ENCODE measurements at regions not wholly inside any gene's neighbourhood (a gene's known extent, or its start where the extent isn't known, plus 50 kb on each side); places are given as distances from the start of the nearest gene placed in this dataset.

- ATAC-seq (replicated peaks) (no peak), DNase-seq (no peak)
- no peaks in the 10 kb centered on the region for H3K36me3 Mint-ChIP-seq
- no peak overlapping the region for H3K4me3 Mint-ChIP-seq
- H3K4me1 Mint-ChIP-seq, result no peaks in the 10 kb centered on the region
- H3K27me3 Mint-ChIP-seq, result peaks cover 6 to 12% of the 10 kb centered on the region in 2 donors
- no peaks in the 10 kb centered on the region for H3K9me3 Mint-ChIP-seq
- H3K27ac Mint-ChIP-seq, result no peak overlapping the region
Measured at GRCh38 chr6:71171497-71172070, 117.0 kb upstream of the OGFRL1 start.

DNA sequence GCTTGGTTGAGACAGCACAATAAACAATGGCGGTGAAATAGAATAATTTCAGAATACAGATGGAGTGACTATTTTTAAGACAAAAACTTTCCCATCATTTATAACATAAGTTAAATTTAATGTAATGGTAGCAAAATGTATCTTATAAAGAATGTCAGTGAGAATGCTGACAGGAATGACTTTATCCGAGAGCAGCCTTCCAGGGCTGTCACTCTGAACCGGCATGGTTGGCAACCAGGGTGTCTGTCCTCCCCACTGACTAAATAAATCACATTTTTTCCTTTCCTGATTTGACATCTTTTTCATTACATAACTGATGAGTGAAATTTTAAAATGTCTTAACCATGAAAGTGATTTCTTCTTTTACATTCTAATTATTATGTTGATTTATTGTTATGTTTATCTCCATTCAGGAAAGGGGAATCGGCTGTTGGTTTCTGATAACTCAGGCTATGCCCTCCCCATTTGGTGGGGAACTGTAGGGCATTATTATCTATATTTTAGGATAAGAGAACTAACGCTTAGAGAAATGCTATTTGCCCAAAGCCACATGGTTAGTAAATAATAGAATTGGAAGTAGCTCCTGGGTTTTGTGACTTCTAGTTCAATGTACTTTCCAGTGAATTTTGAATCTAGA is 109.2 kb upstream of the OGFRL1 start:
- DNase-seq, result no peak
- H3K27ac Mint-ChIP-seq, result no peak overlapping the region
- no peaks in the 10 kb centered on the region for H3K36me3 Mint-ChIP-seq
- no peak for ATAC-seq (replicated peaks)
- peaks cover 25 to 31% of the 10 kb centered on the region in 2 donors for H3K27me3 Mint-ChIP-seq
- H3K9me3 Mint-ChIP-seq, result no peaks in the 10 kb centered on the region
- no peaks in the 10 kb centered on the region for H3K4me1 Mint-ChIP-seq
- no peak overlapping the region for H3K4me3 Mint-ChIP-seq

GRCh38 chr6:71181565-71181964 is 107.0 kb upstream of the OGFRL1 start:
- no peaks in the 10 kb centered on the region for H3K4me1 Mint-ChIP-seq
- no peak for ATAC-seq (replicated peaks)

GRCh38 chr6:71187141-71187540 is 101.5 kb upstream of the OGFRL1 start:
- Mint-ChIP-seq H3K4me1 (no peaks in the 10 kb centered on the region), H3K27me3 (peaks cover 7 to 10% of the 10 kb centered on the region in 2 donors), H3K9me3 (no peaks in the 10 kb centered on the region), H3K4me3 (no peak overlapping the region), H3K36me3 (no peaks in the 10 kb centered on the region), H3K27ac (peak overlapping the region; percentile 5)
- no peak for DNase-seq
- ATAC-seq (replicated peaks), result no peak

More at GRCh38 chr6:71181565-71181964, 107.0 kb upstream of the OGFRL1 start:
- H3K9me3 Mint-ChIP-seq, result no peaks in the 10 kb centered on the region
- DNase-seq, result no peak
- no peak overlapping the region for H3K4me3 Mint-ChIP-seq
- no peak overlapping the region for H3K27ac Mint-ChIP-seq
- peaks cover 25 to 29% of the 10 kb centered on the region in 2 donors for H3K27me3 Mint-ChIP-seq
- H3K36me3 Mint-ChIP-seq, result no peaks in the 10 kb centered on the region

- DNase-seq, result no peak
- no peaks in the 10 kb centered on the region for H3K27me3 Mint-ChIP-seq
- H3K36me3 Mint-ChIP-seq, result no peaks in the 10 kb centered on the region
- no peak overlapping the region for H3K27ac Mint-ChIP-seq
- no peak for ATAC-seq (replicated peaks)
- no peaks in the 10 kb centered on the region for H3K9me3 Mint-ChIP-seq
- no peaks in the 10 kb centered on the region for H3K4me1 Mint-ChIP-seq
- no peak overlapping the region for H3K4me3 Mint-ChIP-seq
Measured at GRCh38 chr6:71190809-71191208, 97.8 kb upstream of the OGFRL1 start.

GRCh38 chr6:71194724-71195123 is 93.9 kb upstream of the OGFRL1 start:
- Mint-ChIP-seq H3K27me3 (no peaks in the 10 kb centered on the region), H3K27ac (no peak overlapping the region), H3K4me1 (peaks cover 5 to 9% of the 10 kb centered on the region in 2 donors), H3K4me3 (no peak overlapping the region), H3K36me3 (no peaks in the 10 kb centered on the region), H3K9me3 (no peaks in the 10 kb centered on the region)
- DNase-seq, result no peak
- ATAC-seq (replicated peaks), result no peak

DNA sequence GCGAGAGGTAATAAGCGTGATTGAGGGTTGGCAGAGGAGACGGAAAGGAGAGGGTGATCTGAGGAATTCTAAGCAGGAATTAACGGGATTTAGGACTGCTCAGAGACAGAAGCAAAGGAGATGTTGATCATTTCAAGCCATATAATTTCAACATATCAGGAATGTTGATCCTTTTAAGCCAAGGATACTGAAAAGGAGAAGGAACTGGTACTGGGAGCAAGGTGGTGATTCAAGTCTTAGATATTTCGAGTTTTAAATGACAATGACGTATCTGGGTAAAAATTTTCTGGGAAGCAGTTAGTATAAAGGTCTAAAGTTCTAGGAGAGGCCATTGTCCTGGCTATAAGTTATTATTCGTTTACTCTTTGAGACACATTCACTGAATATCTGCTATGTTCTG is 91.3 kb upstream of the OGFRL1 start:
- Mint-ChIP-seq H3K27me3 (no peaks in the 10 kb centered on the region), H3K27ac (no peak overlapping the region), H3K9me3 (peaks cover 0 to 2% of the 10 kb centered on the region in 2 donors), H3K4me3 (no peak overlapping the region), H3K36me3 (peaks cover 0 to 2% of the 10 kb centered on the region in 2 donors), H3K4me1 (peaks cover 5 to 9% of the 10 kb centered on the region in 2 donors)
- DNase-seq, result no peak
- ATAC-seq (replicated peaks), result no peak

DNA sequence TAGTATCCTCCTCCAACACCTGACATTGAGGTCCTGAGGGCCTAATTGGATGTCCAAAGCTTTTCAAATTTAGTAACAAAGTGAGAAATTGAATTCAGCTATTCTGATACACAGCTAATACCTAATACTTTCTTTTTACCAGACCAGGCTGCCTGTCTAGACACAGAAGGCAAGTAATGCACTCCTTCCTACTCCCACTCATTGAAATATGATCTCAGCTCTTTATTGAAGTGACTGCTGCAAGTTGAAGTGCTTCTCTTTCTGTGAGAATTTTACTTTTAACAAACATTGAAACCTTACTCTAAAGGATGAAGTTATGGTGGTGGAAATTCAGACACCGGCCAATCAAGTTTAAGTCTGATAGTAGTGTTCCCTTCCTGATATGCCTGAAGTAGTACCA is 90.8 kb upstream of the OGFRL1 start:
- H3K27ac Mint-ChIP-seq, result no peak overlapping the region
- H3K4me3 Mint-ChIP-seq, result no peak overlapping the region
- H3K27me3 Mint-ChIP-seq, result no peaks in the 10 kb centered on the region
- peaks cover 0 to 2% of the 10 kb centered on the region in 2 donors for H3K9me3 Mint-ChIP-seq
- ATAC-seq (replicated peaks) (no peak), DNase-seq (no peak)
- H3K4me1 Mint-ChIP-seq, result peaks cover 5 to 9% of the 10 kb centered on the region in 2 donors
- H3K36me3 Mint-ChIP-seq, result peaks cover 0 to 2% of the 10 kb centered on the region in 2 donors

- H3K36me3 Mint-ChIP-seq, result peaks cover 0 to 2% of the 10 kb centered on the region in 2 donors
- no peak overlapping the region for H3K27ac Mint-ChIP-seq
Measured at GRCh38 chr6:71198908-71199307, 89.7 kb upstream of the OGFRL1 start.

DNA sequence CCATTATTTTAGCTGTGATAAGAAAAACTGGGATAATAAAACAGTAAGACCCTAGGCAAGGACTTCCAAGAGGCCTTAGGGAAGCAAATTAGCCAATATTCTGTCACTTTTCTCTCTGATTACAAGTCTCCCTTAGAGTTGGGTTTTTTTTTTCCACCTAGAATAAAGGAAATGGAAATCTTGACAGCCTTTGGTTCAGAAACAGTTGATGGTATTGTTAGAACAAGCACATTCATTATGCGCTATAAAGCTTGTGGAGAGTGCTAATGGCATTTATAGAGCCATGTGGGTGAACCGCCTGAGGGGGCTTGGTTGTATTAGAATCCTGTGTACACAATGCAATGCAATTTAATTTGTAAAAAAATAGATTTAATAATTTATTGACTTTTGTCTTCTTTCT is 88.9 kb upstream of the OGFRL1 start:
- peaks cover 5 to 9% of the 10 kb centered on the region in 2 donors for H3K4me1 Mint-ChIP-seq
- H3K27me3 Mint-ChIP-seq, result peaks cover 0 to 9% of the 10 kb centered on the region in 2 donors
- ATAC-seq (replicated peaks), result no peak
- H3K4me3 Mint-ChIP-seq, result no peak overlapping the region
- H3K9me3 Mint-ChIP-seq, result peaks cover 0 to 2% of the 10 kb centered on the region in 2 donors
- DNase-seq, result no peak
- peaks cover 0 to 2% of the 10 kb centered on the region in 2 donors for H3K36me3 Mint-ChIP-seq
- H3K27ac Mint-ChIP-seq, result no peak overlapping the region

More at GRCh38 chr6:71198908-71199307, 89.7 kb upstream of the OGFRL1 start:
- Mint-ChIP-seq H3K4me3 (no peak overlapping the region), H3K27me3 (peaks cover 0 to 7% of the 10 kb centered on the region in 2 donors), H3K9me3 (peaks cover 0 to 2% of the 10 kb centered on the region in 2 donors), H3K4me1 (peaks cover 5 to 9% of the 10 kb centered on the region in 2 donors)
- DNase-seq (no peak), ATAC-seq (replicated peaks) (no peak)

GRCh38 chr6:71203206-71203605 is 85.4 kb upstream of the OGFRL1 start:
- H3K36me3 Mint-ChIP-seq, result peaks cover 0 to 2% of the 10 kb centered on the region in 2 donors
- no peak for ATAC-seq (replicated peaks)
- no peak overlapping the region for H3K27ac Mint-ChIP-seq
- H3K4me3 Mint-ChIP-seq, result no peak overlapping the region
- H3K9me3 Mint-ChIP-seq, result peaks cover 0 to 2% of the 10 kb centered on the region in 2 donors
- peaks cover 5 to 9% of the 10 kb centered on the region in 2 donors for H3K4me1 Mint-ChIP-seq
- peaks cover 0 to 9% of the 10 kb centered on the region in 2 donors for H3K27me3 Mint-ChIP-seq
- no peak for DNase-seq

DNA sequence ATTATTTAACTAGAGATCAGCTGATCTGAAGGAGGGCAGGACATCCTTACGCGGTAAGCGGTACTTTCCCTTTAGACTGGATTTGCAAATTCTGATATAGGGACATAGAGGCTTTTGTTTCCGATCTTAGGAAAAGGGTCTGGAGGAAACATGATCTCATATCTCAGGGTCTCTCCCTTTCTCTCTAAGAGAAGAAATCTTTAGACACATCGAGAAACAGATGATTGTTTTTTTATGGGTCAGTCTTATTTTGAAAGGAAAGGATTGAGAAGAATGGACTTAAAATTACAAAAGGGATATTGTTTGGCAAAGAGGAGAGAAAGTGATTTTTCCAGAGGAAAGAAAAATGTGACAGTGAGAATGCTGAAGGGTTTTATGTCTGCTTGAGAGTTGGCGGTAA is 83.9 kb upstream of the OGFRL1 start:
- Mint-ChIP-seq H3K27me3 (peaks cover 0 to 9% of the 10 kb centered on the region in 2 donors), H3K4me3 (no peak overlapping the region), H3K36me3 (peaks cover 0 to 2% of the 10 kb centered on the region in 2 donors), H3K9me3 (peaks cover 0 to 2% of the 10 kb centered on the region in 2 donors), H3K4me1 (no peaks in the 10 kb centered on the region), H3K27ac (no peak overlapping the region)
- ATAC-seq (replicated peaks), result no peak
- DNase-seq, result no peak

DNA sequence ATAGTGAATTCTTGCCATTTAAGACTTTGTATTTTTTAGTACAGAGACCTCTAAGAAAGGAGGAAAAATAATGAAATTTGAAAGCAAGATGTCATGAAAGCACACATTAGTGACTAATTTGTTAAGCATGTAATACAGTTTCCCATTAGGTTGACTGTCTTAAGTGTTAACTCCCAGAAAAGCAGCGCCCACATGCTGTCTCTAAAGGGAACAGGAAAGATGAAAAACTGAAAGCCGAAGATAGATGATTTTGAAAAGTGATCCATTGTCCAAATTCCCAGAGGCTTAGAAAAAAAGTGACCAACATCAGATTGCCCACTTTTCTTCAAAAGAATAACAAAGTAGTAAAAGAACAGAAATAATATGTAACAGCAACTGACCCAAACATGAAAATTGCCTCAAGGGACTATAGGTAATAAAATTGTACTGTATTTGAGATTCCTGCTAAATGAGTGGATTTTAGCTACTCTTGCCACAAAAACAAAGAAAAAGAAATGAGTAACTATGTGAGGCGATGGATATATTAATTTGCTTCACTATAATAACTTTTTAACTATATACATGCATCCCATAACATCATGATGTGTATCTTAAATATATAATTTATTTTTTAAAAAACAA is 83.2 kb upstream of the OGFRL1 start:
- DNase-seq (no peak), ATAC-seq (replicated peaks) (no peak)
- Mint-ChIP-seq H3K4me1 (no peaks in the 10 kb centered on the region), H3K27me3 (peaks cover 0 to 9% of the 10 kb centered on the region in 2 donors), H3K4me3 (no peak overlapping the region), H3K9me3 (peaks cover 0 to 2% of the 10 kb centered on the region in 2 donors), H3K27ac (no peak overlapping the region), H3K36me3 (peaks cover 0 to 2% of the 10 kb centered on the region in 2 donors)

DNA sequence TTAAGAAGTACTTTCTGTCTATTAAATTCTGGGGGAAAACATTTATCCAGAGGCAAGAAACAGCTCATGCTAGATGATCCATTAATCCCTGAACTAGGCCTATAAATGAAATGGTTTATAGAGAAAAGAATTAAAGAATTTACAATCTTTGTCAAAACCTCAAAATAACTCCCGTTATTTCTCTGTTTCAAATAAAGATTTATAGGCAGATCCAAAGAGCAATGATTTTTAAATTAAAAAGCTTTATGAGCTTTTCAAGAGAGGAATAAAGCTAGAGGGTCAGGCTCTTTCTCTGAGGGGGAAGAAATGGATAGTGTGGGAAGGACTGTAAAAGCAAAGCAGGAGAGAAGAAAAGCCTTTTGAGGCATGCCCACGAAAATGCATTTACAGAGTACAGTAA is 82.5 kb upstream of the OGFRL1 start:
- no peaks in the 10 kb centered on the region for H3K9me3 Mint-ChIP-seq
- DNase-seq (no peak), ATAC-seq (replicated peaks) (no peak)
- H3K27me3 Mint-ChIP-seq, result peaks cover 0 to 9% of the 10 kb centered on the region in 2 donors
- no peaks in the 10 kb centered on the region for H3K36me3 Mint-ChIP-seq
- H3K4me3 Mint-ChIP-seq, result no peak overlapping the region
- no peak overlapping the region for H3K27ac Mint-ChIP-seq
- H3K4me1 Mint-ChIP-seq, result no peaks in the 10 kb centered on the region

DNA sequence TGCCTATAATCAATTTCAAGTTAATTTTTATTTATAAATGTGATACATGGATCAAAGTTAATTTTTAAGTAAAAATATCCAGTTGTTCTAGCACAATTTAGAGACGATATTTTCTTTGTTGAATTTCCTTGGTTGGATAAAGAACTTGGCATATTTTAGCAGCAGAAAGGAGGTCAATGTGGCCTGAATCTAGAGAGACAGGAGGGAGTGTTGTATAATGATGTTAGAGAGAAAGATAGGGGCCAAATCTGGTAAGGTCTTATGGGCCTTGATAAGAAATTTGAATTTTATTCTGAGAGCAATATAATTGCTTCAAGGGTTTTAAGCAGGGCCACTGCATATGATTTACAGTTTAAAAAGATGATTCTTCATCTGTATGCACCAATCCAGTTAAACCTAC is 79.4 kb upstream of the OGFRL1 start:
- no peak for DNase-seq
- H3K36me3 Mint-ChIP-seq, result no peaks in the 10 kb centered on the region

More for the DNA sequence above, 79.4 kb upstream of the OGFRL1 start:
- H3K4me1 Mint-ChIP-seq, result no peaks in the 10 kb centered on the region
- no peak for ATAC-seq (replicated peaks)
- no peaks in the 10 kb centered on the region for H3K27me3 Mint-ChIP-seq
- no peak overlapping the region for H3K4me3 Mint-ChIP-seq
- no peaks in the 10 kb centered on the region for H3K9me3 Mint-ChIP-seq
- no peak overlapping the region for H3K27ac Mint-ChIP-seq

Measured in stimulated activated naive B cell treated with anti-CD40 and anti-IgM and Interleukin-4, amounts not matched to agents 10 μg/mL and 1 μg/mL and 100 μg/mL, for 72 hours (primary cell).